GM18499 (cell line): ENCODE measurements at regions not wholly inside any gene's neighbourhood (a gene's known extent, or its start where the extent isn't known, plus 50 kb on each side); places are given as distances from the start of the nearest gene placed in this dataset.
"Not testable (repeated sequence)": the region's sequence is repeated elsewhere in the genome, so short reads cannot be mapped to it uniquely, and the experiment has no call there.

ENCODE experiments used
- ATAC-seq: cut with Tn5 transposase; IDR thresholded peaks from one replicate; pipeline ENCODE4 v1.9.1; 2021; ENCODE audit warnings: moderate number of reproducible peaks; ENCODE audit not compliant: insufficient read depth, unreplicated experiment

DNA sequence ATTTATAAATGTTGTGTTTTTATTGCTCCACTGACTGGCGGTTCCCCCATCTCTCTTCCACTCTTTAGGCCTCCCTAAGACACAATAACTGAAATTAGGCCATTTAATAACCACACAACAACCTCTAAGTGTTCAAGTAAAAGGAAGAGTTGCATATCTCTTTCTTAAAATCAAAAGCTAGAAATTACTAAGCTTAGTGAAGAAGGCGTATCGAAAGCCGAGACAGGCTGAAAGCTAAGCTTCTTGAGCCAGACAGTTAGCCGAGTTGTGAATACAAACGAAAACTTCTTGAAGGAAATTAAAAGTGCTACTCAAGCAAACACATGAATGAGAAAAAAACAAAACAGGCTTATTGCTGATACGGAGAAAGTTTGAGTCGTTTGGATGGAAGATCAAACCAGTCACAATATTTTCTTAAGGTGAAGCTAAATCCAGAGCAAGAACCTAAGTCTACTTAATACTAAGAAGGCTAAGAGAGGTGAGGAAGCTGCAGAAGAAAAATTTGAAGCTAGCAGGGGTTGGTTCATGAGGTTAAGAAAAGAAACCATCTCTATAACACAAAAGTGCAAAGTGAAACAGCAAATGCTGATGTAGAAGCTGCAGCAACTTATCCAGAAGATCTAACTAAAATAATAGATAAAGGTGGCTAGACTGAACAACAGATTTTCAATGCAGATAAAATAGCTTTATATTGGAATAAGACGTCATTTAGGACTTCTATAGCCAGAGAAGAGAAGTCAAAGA, 194.0 kb upstream of the TTC29 start:
- no peak for ATAC-seq

- ATAC-seq, result no peak
These were observed 206.1 kb upstream of the TTC29 start for GRCh38 chr4:147151763-147152162.

DNA sequence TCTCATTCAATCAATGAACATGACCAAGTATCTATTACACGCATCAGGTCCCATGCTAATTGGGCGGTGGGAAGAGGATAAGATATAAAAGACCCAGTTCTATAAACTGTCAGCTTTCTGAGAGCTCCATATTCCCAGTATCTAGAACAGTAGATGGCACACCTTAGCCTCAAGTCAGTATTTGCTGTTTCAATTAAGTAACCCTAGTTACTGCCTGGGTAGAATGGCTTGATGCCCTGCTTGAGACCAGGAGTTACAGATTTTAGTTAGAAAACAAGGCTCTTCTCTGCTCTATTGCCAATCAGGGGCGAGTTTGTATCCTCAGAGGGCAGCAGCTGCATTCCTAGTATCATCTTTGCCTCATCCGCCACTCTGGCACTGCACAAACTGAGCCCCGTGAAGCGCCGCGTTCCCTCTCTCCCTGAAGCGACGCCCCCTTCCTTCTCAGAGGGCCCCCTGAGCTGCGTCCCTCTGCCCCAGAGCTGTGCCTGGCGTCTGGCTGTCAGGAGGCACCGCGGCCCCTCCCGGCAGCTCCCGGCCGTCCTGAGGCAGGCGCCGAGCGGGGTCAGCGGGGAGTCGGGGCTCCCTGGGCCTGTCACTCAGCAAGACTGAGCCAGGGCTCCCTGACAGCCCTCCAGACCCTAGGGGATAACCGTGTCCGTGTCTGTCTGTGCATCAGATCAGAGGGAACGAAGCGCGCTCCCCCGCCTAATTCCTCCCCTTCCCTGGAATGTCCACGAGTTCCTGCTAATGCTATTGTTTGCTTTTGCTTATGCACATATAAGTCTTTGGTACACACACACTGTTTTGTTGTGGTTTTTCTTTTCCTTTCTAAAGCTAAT, 212.4 kb upstream of the TTC29 start:
- ATAC-seq, result no peak

DNA sequence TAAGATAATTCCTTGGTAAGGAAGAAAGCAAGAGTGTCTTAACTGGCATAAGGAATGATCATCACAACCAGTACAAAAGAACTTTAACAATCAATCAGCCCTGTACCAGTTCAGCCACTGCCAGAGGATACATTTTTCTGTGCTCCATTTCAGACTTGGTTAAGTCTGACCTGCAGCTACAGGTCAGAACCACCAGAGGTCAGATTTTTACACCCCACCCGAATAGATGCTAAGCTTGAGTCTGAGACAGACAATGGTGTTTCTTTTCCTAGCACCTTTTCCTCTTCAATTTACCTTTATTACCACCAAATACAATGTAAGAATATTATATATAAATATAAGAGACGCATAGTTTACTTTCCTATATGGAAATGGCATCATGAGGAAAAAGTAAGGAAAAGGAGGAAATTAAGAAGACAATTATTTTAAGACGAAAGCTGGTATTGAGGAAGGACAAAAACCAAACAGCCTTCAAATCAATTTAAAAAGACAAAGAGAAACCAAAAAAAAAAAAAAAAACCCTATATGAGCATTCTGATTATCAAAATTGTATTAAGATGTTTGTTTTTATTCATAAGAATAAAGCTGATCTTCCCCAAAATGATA, 215.3 kb upstream of the TTC29 start:
- ATAC-seq, result peak; percentile 83

- no peak for ATAC-seq
These were observed 217.6 kb upstream of the TTC29 start for GRCh38 chr4:147163311-147163710.

DNA sequence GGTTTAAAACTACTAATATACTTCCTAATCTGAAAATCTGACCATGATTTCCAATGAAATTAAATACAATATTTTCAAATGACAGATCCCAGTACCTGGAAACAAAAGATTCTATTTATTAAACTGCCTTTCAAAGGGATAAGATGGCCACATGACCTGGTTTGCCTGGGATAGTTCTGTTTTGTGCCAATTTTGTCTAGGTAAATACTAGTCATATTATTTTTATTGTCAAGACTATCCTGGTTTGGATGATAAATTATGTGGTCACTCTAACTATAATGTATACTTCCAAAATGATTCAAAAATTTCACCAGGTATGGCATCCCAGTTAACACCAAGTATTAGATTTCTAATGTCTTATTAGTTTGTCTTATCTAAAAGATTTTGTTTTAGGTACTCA, 222.5 kb upstream of the TTC29 start:
- ATAC-seq, result not testable (repeated sequence)

DNA sequence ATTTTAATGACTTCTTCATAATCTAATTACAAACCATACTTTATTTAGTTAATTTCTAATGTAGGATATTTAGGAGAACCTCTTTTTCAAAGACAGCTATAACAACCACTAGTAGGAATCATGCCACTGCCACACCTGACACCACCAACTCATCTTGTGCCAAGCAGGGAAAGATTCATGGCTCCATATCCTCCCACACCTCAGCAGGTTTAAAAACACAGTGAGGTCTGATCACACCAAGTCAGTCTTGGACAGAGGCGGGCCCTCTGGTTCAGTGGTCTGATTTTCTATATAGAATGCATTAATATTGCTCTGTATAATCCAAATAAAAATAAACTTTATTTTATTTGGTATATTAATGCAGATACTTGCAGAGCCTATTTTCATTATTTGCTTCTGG, 227.7 kb upstream of the TTC29 start:
- no peak for ATAC-seq

GRCh38 chr4:147173797-147174432, 228.3 kb upstream of the TTC29 start:
- no peak for ATAC-seq

DNA sequence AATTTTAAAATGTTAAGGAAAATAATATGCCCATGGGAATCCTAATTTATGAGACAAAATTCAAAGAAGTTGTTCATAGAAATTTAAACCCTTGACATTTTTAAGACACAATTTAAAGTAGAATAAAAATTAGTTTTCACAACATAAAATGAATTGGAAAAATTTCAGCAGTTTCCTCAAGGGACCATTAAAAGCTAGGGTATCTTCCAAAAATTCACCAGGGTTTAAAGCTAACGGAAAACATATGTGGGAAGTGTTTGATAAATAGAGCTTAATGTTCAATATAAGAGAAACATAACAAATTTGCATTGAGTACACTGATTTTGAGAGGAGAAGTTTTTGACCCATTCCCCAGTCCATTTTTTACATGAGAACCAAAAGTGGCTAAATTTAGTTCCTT, 228.9 kb upstream of the TTC29 start:
- ATAC-seq, result no peak

GRCh38 chr4:147175460-147176025, 229.9 kb upstream of the TTC29 start:
- ATAC-seq, result no peak

DNA sequence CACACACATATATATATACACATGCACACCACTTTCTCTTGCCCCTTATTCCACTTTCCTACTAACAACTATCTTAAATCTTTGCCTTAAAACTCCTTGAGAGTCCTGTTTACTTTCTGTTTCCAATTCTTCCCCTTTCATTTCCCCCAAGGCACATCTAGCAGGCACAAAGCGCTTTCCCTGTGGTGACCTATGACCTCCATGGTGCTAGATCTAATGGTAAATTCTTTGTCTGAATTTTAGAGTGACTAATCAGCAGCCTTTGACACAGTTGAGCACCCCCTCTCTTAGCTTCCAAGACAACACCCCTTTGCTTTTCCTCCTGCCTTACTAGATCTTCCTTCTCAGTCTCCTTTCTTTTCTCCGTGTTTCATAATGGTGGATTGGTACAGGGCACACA, 236.4 kb upstream of the TTC29 start:
- no peak for ATAC-seq

DNA sequence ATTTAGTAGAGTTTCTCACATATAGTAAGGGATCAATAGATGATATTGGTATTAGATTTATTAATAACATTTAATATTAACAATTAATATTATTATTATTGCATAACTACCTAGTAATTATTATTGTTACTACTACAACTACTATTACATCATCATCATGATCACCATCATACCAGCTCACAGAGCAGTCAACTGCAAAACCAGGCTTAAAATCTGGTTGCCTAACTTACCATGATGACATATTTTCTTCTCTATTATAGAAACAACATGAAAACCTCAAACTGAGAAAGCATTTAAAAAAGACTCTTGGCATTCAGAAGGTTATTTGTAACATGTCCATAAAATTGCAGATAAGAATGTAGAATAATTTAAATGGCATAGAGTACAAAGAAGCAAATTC, 247.0 kb upstream of the TTC29 start:
- no peak for ATAC-seq

DNA sequence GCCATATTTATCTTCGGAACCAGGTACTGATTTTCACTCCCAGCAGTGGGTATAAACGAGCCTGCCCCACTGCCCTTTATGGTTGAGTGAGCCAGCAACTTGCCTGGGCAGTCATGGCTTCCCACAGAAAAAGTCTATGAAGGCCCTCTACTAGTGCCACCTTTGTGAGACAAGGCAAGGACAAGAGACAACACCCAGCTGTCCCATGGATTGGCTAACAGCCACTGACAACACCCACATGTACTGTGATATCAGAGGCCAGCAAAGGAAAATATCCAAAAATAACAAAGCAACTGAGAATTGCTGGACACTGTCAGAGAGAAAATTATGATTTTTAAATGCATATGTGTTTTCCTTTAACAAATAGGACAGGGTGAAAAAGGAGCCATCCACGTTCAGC, 248.4 kb upstream of the TTC29 start:
- ATAC-seq, result no peak

- no peak for ATAC-seq
These were observed 248.9 kb upstream of the TTC29 start for GRCh38 chr4:147194604-147195003.

GRCh38 chr4:147195386-147195785, 249.7 kb upstream of the TTC29 start:
- ATAC-seq, result no peak

DNA sequence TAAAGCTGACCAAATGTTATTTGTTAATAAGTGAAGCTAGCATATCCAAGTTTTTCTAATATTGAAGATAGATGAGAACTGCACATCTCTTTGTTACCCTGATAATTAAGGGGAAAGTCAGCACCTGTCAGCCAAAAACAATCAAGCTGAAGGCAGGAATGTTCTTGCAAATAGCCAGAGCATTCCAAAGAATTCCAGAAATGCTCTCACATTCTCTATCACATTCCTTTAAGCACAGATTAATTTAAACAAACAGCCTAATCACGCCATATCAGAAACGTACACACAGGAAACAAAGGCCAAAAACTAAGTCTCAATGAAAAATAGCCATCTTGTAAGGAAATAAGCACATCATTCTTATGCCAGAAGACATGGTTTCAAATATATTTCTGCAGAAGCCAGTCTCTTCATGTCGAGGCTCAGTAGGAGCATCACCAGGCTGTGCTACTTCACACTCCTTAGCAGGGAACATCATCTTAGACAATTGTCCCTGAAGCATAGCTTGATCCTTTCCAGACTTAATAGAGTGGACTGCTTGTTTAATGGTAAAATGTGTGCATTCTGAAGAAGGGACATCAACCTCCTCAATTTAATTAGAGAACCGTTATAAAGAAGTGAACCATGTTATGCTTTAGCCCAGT, 252.9 kb upstream of the TTC29 start:
- ATAC-seq, result no peak

DNA sequence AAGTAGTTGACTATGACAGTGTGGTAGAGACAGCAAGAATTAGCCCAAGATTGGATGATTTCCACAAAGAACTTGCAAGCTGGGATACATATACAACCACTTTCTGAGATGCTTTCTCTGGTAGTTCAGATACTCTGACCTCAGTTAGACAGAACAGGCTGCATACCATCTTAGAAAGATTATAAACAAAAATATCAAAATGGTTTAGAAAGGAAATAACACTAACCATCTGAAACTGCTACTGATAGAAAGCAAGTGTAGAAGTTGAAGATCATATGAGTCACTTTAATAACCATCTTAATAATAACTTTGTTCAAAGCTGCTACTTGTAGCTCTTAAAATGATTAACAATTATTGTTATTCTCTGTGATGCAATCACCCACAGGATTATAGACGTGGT, 255.4 kb upstream of the TTC29 start:
- no peak for ATAC-seq

GRCh38 chr4:147206807-147207206, 261.1 kb upstream of the TTC29 start:
- no peak for ATAC-seq

- ATAC-seq, result no peak
These were observed 262.2 kb upstream of the TTC29 start for GRCh38 chr4:147207911-147208310.

DNA sequence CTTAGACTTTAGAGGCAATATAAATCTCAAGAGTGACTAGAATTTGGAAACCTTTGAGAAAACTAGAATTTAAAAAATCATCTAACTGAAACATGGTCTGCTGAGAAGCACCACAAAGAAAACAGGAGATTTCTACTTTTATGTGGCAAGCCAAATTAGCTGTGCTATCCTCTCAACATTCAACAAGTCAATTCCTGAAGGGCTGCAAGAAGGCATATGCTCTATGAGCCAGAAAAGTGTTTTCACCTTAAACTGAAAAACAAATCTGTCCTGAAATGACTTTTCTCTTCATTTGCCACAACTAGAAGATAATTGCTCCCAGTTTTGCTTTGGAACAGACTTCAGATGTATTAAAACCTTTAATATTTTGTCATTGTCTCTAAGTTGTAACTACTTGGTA, 263.2 kb upstream of the EDNRA start:
- no peak for ATAC-seq
